Activated T-helper 17 cell treated with anti-CD3 and anti-CD28 coated beads, Interleukin-2, amount 50 U/mL, for 72 hours (primary cell): ENCODE measurements at regions not wholly inside any gene's neighbourhood (a gene's known extent, or its start where the extent isn't known, plus 50 kb on each side); places are given as distances from the start of the nearest gene placed in this dataset.

Experiments used
- ATAC-seq: fragments of 150-1000 bp; cut with Tn5 transposase; replicated peaks from 2 replicates; pipeline ENCODE4 v1.10.0; 2021; ENCODE audit warnings: mild to moderate bottlenecking, moderate library complexity
- H3K27ac Mint-ChIP-seq: one replicate; pipeline ENCODE4 v1.8.0; 2022; ENCODE audit warnings: mixed read lengths
- H3K27me3 Mint-ChIP-seq: one replicate; pipeline ENCODE4 v1.8.0; 2022; ENCODE audit warnings: mixed read lengths
- H3K36me3 Mint-ChIP-seq: one replicate; pipeline ENCODE4 v1.8.0; 2022; ENCODE audit warnings: low read depth, mild to moderate bottlenecking, mixed read lengths
- H3K4me1 Mint-ChIP-seq: one replicate; pipeline ENCODE4 v1.8.0; 2022; ENCODE audit warnings: mixed read lengths
- H3K4me3 Mint-ChIP-seq: one replicate; pipeline ENCODE4 v1.8.0; 2022; ENCODE audit warnings: mild to moderate bottlenecking, mixed read lengths
- H3K9me3 Mint-ChIP-seq: one replicate; pipeline ENCODE4 v1.8.0; 2022; ENCODE audit warnings: mixed read lengths

DNA sequence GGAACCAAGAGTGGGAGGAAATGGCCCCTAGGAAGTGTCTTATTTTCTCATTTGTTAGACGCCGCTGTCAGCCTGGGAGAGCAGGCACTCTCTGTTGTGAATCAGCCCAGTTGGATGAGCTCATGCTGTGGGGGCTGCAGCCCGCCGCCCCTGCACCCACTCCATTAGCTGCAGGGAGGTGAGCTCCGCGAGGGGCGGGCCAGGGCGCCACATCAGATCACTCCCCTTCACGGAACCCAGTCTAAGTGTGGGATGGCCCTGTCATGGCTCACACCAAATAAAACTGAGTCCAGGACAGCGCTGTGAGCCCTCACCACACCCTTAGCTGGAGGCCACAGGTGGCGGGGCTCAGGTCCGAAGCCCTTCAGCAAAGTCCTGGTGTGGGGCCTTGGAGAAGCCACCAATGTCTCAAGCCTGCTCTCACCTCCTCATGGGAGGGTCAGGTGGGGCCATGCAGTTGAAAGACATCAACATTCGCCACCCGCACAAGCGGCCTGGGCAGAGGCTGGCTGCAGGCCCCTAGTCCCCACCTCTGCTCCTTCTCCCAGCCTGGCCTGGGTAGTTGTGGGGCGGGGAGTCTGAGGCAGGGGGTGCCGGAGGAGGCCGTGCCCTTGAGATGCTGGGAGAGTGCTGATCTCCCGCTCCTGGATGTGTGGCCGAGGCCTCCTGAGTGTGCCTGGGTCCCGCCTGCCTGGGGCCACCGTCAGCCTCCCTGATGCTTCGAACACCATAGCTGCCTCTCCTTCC, 66.2 kb upstream of the SLCO4A1 start:
- Mint-ChIP-seq H3K27me3 (peaks cover 42% of the 10 kb centered on the region), H3K36me3 (no peaks in the 10 kb centered on the region), H3K9me3 (peaks cover 3% of the 10 kb centered on the region), H3K4me3 (no peak overlapping the region), H3K4me1 (peaks cover 11% of the 10 kb centered on the region), H3K27ac (no peak overlapping the region)
- no peak for ATAC-seq

DNA sequence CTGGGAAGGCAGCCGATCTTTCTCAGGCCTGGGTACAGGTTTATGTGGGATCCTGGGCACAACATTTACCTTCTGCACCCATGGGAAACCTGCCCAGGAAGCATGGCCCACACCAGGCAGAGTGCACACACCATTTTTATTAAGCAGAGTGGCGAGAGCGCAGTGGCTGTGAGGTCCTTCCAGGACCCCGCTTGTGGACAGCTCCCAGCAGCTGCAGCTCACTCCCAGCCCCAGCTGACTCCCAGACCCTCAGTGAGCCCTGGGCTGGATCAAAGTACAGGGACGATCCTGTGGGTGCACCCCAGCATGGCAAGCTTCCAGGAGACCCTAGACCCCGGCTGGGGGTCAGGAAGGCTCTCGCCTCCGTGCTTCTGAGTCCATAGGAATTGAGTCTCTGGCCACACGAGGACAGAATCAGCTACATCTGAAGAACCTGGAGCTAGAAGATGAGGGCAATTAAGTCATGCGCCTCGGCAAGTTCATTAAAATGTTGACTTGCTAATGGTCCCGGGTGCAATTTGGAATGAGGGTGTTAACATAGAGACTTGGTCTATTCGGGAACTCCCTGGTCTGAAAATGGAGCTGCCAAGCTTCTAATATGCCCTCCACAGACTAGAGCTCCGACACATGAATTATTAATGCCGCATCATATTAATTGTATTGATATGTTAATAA, 65.4 kb upstream of the SLCO4A1 start:
- no peak overlapping the region for H3K27ac Mint-ChIP-seq
- no peak for ATAC-seq
- H3K9me3 Mint-ChIP-seq: peaks cover 3% of the 10 kb centered on the region
- H3K27me3 Mint-ChIP-seq: peaks cover 44% of the 10 kb centered on the region
- H3K4me3 Mint-ChIP-seq: no peak overlapping the region
- H3K4me1 Mint-ChIP-seq: peaks cover 10% of the 10 kb centered on the region
- no peaks in the 10 kb centered on the region for H3K36me3 Mint-ChIP-seq

DNA sequence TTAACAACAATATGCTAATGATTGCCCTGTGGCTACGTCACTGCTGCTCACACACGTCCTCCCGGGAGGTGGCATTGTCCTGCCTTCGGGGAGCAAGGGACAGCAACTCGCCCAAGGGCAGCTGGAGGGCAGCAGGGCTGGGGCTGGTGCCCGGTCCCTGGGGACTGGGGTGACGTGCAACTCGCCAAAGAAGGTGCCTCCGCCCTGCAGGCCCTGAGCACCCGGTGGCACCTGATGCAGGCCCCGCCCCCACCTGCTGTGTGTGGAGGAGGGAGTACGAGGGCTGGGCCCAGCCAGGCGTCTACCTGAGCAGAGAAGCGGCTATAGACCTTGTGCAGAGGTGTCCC, 64.8 kb upstream of the SLCO4A1 start:
- no peaks in the 10 kb centered on the region for H3K36me3 Mint-ChIP-seq
- H3K27me3 Mint-ChIP-seq: peaks cover 44% of the 10 kb centered on the region
- H3K27ac Mint-ChIP-seq: no peak overlapping the region
- no peaks in the 10 kb centered on the region for H3K9me3 Mint-ChIP-seq
- no peak overlapping the region for H3K4me3 Mint-ChIP-seq
- ATAC-seq: no peak
- H3K4me1 Mint-ChIP-seq: peaks cover 10% of the 10 kb centered on the region

DNA sequence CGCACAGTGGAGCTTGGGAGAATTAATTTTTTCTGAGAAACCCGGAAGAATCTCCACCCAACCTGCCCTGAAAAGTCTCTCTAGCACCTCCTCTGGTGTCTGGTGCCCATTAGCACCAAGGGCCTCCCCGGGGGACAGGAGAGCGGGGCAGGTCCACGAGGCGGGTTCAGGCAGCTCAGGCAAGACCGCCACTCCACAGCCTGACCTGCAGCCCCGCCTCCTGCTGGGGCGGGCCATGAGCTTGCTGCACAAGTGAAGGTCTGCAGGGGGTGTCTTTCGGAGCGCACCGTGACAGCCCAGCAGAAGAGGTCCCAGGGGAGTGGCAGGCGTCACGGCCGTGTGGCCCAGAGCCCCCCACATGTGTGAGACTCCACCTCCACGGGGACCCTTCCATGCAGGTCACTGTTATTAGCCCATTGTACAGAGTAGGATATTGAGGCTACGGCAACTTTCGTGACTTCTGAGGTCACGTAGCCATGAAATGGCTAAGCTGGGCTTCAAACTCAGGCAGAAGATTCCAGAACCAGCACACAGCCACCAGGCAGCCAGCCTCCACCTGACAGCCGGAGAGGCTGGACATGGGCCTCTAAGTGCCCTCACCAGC, 63.9 kb upstream of the SLCO4A1 start:
- H3K4me3 Mint-ChIP-seq: no peak overlapping the region
- H3K4me1 Mint-ChIP-seq: peaks cover 15% of the 10 kb centered on the region
- ATAC-seq: no peak
- no peaks in the 10 kb centered on the region for H3K9me3 Mint-ChIP-seq
- H3K27me3 Mint-ChIP-seq: peaks cover 49% of the 10 kb centered on the region
- peak overlapping the region; percentile 39 for H3K27ac Mint-ChIP-seq
- H3K36me3 Mint-ChIP-seq: no peaks in the 10 kb centered on the region

DNA sequence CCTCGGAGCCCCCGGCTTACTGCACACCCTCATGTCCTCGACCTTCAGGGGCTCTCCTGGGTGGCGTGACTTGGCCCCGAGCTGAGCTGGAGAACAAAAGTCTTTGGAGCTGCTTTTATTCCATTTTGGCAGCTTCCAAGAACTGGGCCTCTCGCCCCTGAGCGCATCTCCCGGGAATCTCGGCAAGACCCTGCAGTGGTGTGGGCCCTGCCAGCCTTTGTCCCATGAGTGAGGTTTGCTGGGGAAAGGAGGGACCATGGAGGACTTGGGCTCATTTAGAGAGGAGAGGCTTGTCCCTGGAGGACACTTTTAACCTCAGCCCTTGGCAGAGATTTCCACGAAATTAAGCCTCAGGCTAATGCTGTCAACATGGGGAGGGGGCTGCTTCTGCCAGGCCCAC, 62.3 kb upstream of the SLCO4A1 start:
- no peak for ATAC-seq
- Mint-ChIP-seq H3K4me1 (peaks cover 15% of the 10 kb centered on the region), H3K9me3 (no peaks in the 10 kb centered on the region), H3K27ac (peak overlapping the region; percentile 39), H3K4me3 (no peak overlapping the region), H3K27me3 (peaks cover 42% of the 10 kb centered on the region), H3K36me3 (no peaks in the 10 kb centered on the region)

DNA sequence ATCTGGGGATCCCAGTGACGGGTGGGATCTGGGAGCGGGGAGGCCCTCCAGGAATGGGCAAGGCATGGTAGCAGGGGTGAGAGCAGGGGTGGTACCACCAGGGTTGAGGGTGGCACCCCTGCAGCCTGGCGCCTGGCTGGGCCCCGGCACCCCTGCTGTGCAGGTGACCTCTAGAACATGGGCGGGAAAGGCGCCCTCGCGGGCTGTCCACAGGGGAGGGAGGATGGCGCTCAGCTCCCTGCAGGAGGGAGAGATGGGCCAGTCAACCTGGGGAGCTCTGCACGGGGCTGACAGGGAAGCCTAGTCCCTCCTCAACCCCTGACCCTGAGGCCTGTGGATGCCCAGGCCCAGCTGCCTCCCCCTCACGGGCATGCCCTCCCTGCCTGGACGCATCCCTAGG, 61.6 kb upstream of the SLCO4A1 start:
- Mint-ChIP-seq H3K4me3 (no peak overlapping the region), H3K27me3 (peaks cover 42% of the 10 kb centered on the region), H3K4me1 (peaks cover 15% of the 10 kb centered on the region), H3K9me3 (no peaks in the 10 kb centered on the region), H3K27ac (no peak overlapping the region), H3K36me3 (no peaks in the 10 kb centered on the region)
- ATAC-seq: no peak

DNA sequence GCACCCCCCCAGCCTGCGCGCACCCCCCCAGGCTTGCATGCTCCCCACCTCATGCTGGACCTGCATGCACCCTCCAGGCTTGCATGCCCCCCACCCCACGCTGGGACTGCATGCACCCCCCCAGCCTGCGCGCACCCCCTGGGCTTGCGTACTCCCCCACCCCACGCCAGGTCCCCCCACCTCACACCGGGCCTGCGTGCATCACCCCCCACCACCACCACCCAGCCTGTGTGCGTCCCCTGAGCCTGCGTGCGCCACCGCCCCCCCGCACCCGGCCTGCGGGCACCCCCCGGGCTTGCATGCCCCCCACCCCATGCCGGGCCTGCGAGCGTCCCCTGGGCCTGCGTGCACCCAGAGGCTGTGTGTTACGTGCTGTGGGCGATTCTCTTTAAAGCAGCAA, 61.0 kb upstream of the SLCO4A1 start:
- H3K27me3 Mint-ChIP-seq: peaks cover 40% of the 10 kb centered on the region
- H3K4me1 Mint-ChIP-seq: peaks cover 15% of the 10 kb centered on the region

DNA sequence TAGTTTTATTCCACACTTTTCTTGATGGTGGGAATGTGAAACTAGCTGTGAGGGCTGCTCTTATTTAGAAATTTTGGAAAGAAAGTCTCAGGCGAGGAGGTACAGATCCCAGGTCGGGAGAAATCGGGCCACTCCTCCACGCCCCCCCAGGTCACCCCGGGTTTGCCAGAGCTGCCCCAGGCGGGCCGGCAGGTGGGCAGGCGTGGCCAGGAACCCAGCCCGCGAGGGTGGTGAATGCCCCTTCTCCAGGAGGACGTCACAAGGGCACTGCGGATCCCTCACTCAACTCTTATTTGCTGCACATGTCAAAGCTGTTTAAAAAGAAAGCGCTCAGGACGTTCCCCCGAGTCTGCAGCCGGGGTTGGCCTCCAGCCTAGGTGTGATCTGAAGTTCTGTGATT, 60.5 kb upstream of the SLCO4A1 start:
- Mint-ChIP-seq H3K27me3 (peaks cover 39% of the 10 kb centered on the region), H3K27ac (no peak overlapping the region), H3K4me1 (peaks cover 15% of the 10 kb centered on the region), H3K4me3 (no peak overlapping the region), H3K9me3 (no peaks in the 10 kb centered on the region), H3K36me3 (no peaks in the 10 kb centered on the region)
- no peak for ATAC-seq

More for the DNA sequence above, 61.0 kb upstream of the SLCO4A1 start:
- ATAC-seq: no peak
- H3K4me3 Mint-ChIP-seq: no peak overlapping the region
- H3K36me3 Mint-ChIP-seq: no peaks in the 10 kb centered on the region
- no peak overlapping the region for H3K27ac Mint-ChIP-seq
- no peaks in the 10 kb centered on the region for H3K9me3 Mint-ChIP-seq

DNA sequence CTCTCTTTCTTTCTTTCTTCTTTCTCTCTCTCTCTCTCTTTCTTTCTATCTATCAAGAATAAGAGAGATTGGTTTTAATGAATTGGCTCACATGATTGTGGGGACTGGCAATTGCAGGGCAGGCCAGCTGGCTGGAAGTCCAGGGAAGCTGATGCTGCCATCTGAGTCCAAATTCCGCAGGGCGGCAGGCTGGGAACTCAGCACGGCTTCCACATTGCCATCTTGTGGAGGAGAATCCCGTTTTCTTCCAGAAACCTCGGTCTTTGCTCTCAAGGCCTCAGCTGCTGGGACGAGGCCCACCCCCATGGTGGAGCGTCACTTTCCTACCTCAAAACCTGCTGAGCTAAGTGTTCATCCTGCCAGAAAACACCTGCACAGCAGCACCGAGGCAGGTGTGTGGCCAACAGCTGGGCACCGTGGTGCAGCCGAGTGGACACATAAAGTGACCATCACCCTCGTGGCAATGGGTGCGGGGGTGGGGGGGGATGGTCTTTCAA, 58.8 kb upstream of the SLCO4A1 start:
- H3K4me3 Mint-ChIP-seq: no peak overlapping the region
- H3K9me3 Mint-ChIP-seq: no peaks in the 10 kb centered on the region
- peaks cover 15% of the 10 kb centered on the region for H3K4me1 Mint-ChIP-seq
- no peak for ATAC-seq
- peaks cover 35% of the 10 kb centered on the region for H3K27me3 Mint-ChIP-seq
- H3K27ac Mint-ChIP-seq: peak overlapping the region; percentile 8
- H3K36me3 Mint-ChIP-seq: no peaks in the 10 kb centered on the region

DNA sequence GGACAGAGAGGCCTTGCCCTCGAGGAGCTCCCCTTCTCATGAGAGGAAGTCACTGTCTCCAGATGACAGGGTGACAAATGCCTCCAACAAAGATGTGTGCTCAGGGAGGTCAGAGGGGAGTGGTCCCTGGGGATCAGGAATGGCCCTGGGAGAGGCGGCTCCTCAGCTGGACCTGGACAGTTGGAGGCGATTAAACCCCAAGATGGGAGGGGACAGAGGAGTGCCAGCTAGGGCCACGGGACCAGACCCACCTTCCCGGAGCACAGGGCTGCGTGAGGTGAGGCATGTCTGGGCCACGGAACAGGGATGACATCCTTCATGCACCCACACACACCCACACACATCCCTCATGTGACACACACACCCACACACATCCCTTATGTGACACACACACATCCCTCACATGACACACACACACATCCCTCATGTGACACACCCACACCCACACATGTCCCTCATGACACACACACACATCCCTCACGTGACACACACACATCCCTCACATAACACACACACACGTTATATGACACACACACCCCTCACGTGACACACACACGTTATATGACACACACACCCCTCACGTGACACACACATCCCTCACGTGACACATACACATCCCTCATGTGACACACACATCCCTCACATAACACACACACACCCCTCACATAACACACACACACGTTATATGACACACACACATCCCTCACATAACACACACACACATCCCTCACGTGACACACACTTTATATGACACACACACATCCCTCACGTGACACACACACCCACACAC, 57.4 kb upstream of the SLCO4A1 start:
- no peaks in the 10 kb centered on the region for H3K36me3 Mint-ChIP-seq
- H3K4me3 Mint-ChIP-seq: no peak overlapping the region
- H3K9me3 Mint-ChIP-seq: no peaks in the 10 kb centered on the region
- ATAC-seq: peak; percentile 25
- peaks cover 22% of the 10 kb centered on the region for H3K27me3 Mint-ChIP-seq
- peaks cover 6% of the 10 kb centered on the region for H3K4me1 Mint-ChIP-seq
- peak overlapping the region; percentile 8 for H3K27ac Mint-ChIP-seq

DNA sequence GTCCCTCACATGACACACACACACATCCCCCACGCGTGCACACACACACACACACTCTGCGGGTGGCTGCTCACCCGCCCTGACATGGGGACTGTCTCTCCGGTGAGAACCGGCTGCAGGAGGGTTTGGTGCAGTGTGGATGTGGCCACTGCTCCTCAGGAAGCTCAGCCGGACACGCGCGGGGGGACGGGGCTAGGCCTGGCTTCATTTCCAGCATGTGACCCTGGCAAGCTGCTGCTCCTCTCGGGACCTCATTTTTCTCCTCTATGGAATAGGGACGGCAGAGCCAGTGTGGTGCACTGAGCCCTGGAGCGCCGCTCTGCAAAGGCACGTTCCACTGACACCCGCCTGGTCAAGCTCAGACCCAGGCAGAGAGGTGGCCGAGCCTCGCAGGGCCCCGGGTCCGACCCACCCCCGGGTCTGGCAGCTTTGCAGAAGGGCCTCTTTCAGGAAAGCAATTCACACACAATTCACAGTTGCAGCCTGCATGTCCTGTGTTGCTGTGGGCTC, 56.8 kb upstream of the SLCO4A1 start:
- Mint-ChIP-seq H3K36me3 (no peaks in the 10 kb centered on the region), H3K27ac (peak overlapping the region; percentile 8), H3K27me3 (peaks cover 21% of the 10 kb centered on the region), H3K4me1 (peaks cover 6% of the 10 kb centered on the region), H3K4me3 (no peak overlapping the region), H3K9me3 (no peaks in the 10 kb centered on the region)
- no peak for ATAC-seq

DNA sequence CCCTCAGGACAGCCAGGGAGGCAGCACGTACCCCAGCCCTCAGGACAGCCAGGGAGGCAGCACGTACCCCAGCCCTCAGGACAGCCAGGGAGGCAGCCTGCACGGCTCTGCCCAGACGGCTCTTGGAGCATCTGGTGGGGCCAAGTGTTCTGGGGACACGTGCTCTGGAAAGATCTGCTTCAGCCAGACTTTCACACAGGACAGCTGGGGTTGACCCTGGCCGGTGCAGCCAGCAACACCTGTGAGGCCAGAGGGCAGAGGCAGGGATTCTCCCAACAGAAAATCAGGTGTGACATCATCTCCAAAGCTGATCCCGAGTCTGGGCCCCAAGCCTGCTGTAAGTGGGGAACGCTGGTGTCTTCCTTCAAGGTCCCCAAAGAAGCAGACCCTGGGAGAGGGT, 55.5 kb upstream of the SLCO4A1 start:
- no peak overlapping the region for H3K4me3 Mint-ChIP-seq
- H3K4me1 Mint-ChIP-seq: peaks cover 6% of the 10 kb centered on the region
- no peaks in the 10 kb centered on the region for H3K9me3 Mint-ChIP-seq
- no peaks in the 10 kb centered on the region for H3K36me3 Mint-ChIP-seq
- H3K27me3 Mint-ChIP-seq: peaks cover 18% of the 10 kb centered on the region
- no peak for ATAC-seq
- no peak overlapping the region for H3K27ac Mint-ChIP-seq

DNA sequence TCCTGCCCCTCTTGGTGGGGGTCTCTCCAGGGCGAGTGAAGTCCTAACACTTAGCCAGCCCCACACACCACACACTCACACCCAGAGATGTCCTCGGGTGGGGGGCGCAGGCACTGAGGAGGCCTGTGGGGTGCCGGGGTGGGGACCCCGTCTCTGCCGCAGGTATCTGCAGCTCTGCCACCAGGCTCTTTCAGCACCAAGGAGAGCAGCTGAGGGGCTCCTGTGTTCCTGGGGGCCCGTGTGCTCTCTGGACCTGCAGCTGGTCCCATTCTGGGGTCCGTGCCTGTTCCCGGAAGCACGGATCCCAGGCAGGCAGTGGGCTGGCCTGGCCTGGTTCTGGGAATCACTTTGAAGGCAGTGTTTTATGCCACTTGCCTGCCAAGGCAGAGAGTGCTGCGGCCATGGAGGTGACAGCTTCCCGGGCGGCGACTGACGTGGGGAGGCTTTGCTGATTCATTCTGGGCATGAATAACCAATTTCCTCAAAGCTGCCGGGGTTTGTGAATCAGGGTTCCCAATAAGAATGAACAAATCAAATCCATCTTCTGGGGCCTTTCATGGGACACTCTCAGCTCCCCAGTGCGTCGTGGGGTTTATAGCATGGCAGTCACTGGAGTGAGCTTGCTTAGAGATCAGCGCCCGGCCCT, 54.4 kb upstream of the SLCO4A1 start:
- Mint-ChIP-seq H3K9me3 (no peaks in the 10 kb centered on the region), H3K4me1 (peaks cover 4% of the 10 kb centered on the region), H3K27ac (no peak overlapping the region), H3K4me3 (no peak overlapping the region), H3K36me3 (no peaks in the 10 kb centered on the region), H3K27me3 (peaks cover 16% of the 10 kb centered on the region)
- peak; percentile 76 for ATAC-seq
